HEK293 (cell line): ENCODE measurements at regions not wholly inside any gene's neighbourhood (a gene's known extent, or its start where the extent isn't known, plus 50 kb on each side); places are given as distances from the start of the nearest gene placed in this dataset.
"Not testable (repeated sequence)": the region's sequence is repeated elsewhere in the genome, so short reads cannot be mapped to it uniquely, and the experiment has no call there.

ENCODE experiments used
- CTCF ChIA-PET: fragments of 350-600 bp; formaldehyde crosslinking; extraction: SDS; loops from one replicate; lab custom pipeline; 2021; ENCODE audit warnings: antibody characterized with exemption; lab: Yijun Ruan, JAX
- POLR2A ChIA-PET: fragments of 300-600 bp; formaldehyde crosslinking; extraction: SDS; loops from one replicate; lab custom pipeline; 2020; ENCODE audit warnings: antibody characterized with exemption, inconsistent platforms; lab: Yijun Ruan, JAX
- H3K27ac ChIP-seq: fragments of 200-500 bp; sonication (Bioruptor generic); 2 replicates; pipeline ENCODE4 v1.5.1; 2014; ENCODE audit warnings: low read depth, low read length, control low read depth, inconsistent platforms; ENCODE audit errors: extremely low read depth
- H3K36me3 ChIP-seq, 2 experiments: fragments of 200-500 bp in 1 of 2; sonication (Bioruptor generic) in 1 of 2; 1 replicate in 1 of 2; 2 replicates in 1 of 2; pipeline ENCODE4 v1.5.1; 2014 to 2017; ENCODE audit warnings: inconsistent platforms in 2 of 2, low read length in 2 of 2; ENCODE audit not compliant: control insufficient read depth in 2 of 2, insufficient read depth in 1 of 2
- H3K4me1 ChIP-seq: fragments of 200-500 bp; sonication (Bioruptor generic); 2 replicates; pipeline ENCODE4 v1.5.1; 2014; ENCODE audit warnings: mild to moderate bottlenecking, low read length, inconsistent platforms; ENCODE audit not compliant: control insufficient read depth, insufficient read depth
- H3K4me3 ChIP-seq: 2 replicates; pipeline ENCODE4 v1.5.1; 2011; ENCODE audit warnings: low read depth, mild to moderate bottlenecking, control low read depth, low read length, moderate library complexity
- H3K9me3 ChIP-seq: fragments of 200-500 bp; sonication (Bioruptor generic); 2 replicates; pipeline ENCODE4 v1.5.1; 2014; ENCODE audit warnings: low read depth, low read length, inconsistent platforms; ENCODE audit not compliant: control insufficient read depth, insufficient read depth
- MZF1 ChIP-seq: fragments of 450-650 bp; formaldehyde crosslinking; IDR thresholded peaks from 2 replicates; pipeline ENCODE4 v1.5.1; 2017; ENCODE audit warnings: missing biosample characterization, missing genetic modification characterization, borderline replicate concordance
- ZFP3 ChIP-seq: fragments of 450-650 bp; formaldehyde crosslinking; IDR thresholded peaks from 2 replicates; pipeline ENCODE4 v1.5.1; 2016; ENCODE audit warnings: low read depth, missing biosample characterization, missing genetic modification characterization
- ZNF184 ChIP-seq: fragments of 450-650 bp; IDR thresholded peaks from 2 replicates; pipeline ENCODE4 v1.5.1; 2018; ENCODE audit warnings: missing biosample characterization, mild to moderate bottlenecking, missing genetic modification characterization
- ZNF221 ChIP-seq: fragments of 450-650 bp; formaldehyde crosslinking; IDR thresholded peaks from 2 replicates; pipeline ENCODE4 v1.5.1; 2017; ENCODE audit warnings: missing biosample characterization, missing genetic modification characterization, borderline replicate concordance
- ZNF366 ChIP-seq: fragments of 450-650 bp; formaldehyde crosslinking; conservative IDR thresholded peaks from 2 replicates; pipeline ENCODE4 v1.5.1; 2016; ENCODE audit warnings: missing biosample characterization, missing genetic modification characterization
- ZNF398 ChIP-seq: fragments of 450-650 bp; formaldehyde crosslinking; IDR thresholded peaks from 2 replicates; pipeline ENCODE4 v1.5.1; 2017; ENCODE audit warnings: missing biosample characterization, missing genetic modification characterization
- ZNF561 ChIP-seq: fragments of 450-650 bp; IDR thresholded peaks from 2 replicates; pipeline ENCODE4 v1.5.1; 2018; ENCODE audit warnings: missing biosample characterization, missing genetic modification characterization, borderline replicate concordance
- ZNF747 ChIP-seq: fragments of 450-650 bp; formaldehyde crosslinking; IDR thresholded peaks from 2 replicates; pipeline ENCODE4 v1.5.1; 2016; ENCODE audit warnings: missing biosample characterization, missing genetic modification characterization
- TF ChIP-seq, protein P1 (sequence below): fragments of 450-650 bp; formaldehyde crosslinking; IDR thresholded peaks from 2 replicates; pipeline ENCODE4 v1.5.1; 2017; ENCODE audit warnings: missing biosample characterization, missing genetic modification characterization
- TF ChIP-seq, protein P2 (sequence below): fragments of 450-650 bp; formaldehyde crosslinking; IDR thresholded peaks from 2 replicates; pipeline ENCODE4 v1.5.1; 2016; ENCODE audit warnings: missing biosample characterization, missing genetic modification characterization, borderline replicate concordance

DNA sequence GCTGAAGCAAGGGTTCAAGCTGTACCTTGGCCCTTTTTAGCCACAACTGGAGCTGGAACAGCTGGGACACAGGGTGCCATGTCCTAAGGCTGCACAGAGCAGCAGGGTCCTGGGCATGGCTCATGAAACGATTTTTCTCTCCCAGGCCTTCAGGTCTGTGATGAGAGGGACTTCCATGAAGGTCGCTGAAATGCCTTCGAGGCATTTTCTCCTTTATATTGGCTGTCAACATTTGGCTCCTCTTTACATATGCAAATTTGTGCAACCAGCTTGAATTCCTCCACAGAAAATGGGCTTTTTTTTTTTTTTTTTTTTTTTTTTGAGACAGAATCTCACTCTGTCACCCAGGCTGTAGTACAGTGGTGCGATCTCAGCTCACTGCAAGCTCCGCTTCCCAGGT, 430.8 kb downstream of the PCDH11X start:
- ChIA-PET POLR2A (no interaction called here), CTCF (no interaction called here)
- H3K4me1 ChIP-seq: no peaks in the 10 kb centered on the region
- H3K9me3 ChIP-seq: no peaks in the 10 kb centered on the region
- H3K27ac ChIP-seq: no peak overlapping the region
- TF ChIP-seq, protein P1, sequence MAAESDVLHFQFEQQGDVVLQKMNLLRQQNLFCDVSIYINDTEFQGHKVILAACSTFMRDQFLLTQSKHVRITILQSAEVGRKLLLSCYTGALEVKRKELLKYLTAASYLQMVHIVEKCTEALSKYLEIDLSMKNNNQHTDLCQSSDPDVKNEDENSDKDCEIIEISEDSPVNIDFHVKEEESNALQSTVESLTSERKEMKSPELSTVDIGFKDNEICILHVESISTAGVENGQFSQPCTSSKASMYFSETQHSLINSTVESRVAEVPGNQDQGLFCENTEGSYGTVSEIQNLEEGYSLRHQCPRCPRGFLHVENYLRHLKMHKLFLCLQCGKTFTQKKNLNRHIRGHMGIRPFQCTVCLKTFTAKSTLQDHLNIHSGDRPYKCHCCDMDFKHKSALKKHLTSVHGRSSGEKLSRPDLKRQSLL (tag by site-specific recombination): no peak
- no peak for TF ChIP-seq MZF1 (tag by site-specific recombination)
- no peak overlapping the region for H3K4me3 ChIP-seq
- H3K36me3 ChIP-seq: no peaks in the 10 kb centered on the region

DNA sequence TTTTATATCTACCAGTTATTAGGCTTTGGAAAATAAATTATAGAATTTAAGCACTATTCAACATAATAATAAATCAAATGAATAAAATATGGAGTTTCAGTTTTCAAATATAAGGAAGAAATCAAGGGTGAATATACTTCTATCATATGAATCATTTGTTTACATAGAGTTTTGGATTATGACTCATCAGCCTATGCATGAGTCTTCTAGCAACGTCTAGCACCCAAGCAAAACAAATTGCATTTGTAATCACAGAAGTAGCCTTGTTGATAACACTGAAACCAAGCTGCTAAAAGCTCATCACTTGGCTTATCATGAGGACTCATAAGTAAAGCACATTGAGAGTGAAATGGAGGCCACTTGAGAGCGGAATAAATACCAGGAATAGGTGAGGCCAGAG, 434.6 kb downstream of the PCDH11X start:
- no peak overlapping the region for H3K27ac ChIP-seq
- TF ChIP-seq ZNF398 (tag by site-specific recombination) (no peak), ZNF366 (tag by site-specific recombination) (no peak), ZNF561 (no peak), ZFP3 (tag by site-specific recombination) (no peak), ZNF221 (no peak), ZNF184 (no peak), ZNF747 (no peak)
- TF ChIP-seq, protein P2, sequence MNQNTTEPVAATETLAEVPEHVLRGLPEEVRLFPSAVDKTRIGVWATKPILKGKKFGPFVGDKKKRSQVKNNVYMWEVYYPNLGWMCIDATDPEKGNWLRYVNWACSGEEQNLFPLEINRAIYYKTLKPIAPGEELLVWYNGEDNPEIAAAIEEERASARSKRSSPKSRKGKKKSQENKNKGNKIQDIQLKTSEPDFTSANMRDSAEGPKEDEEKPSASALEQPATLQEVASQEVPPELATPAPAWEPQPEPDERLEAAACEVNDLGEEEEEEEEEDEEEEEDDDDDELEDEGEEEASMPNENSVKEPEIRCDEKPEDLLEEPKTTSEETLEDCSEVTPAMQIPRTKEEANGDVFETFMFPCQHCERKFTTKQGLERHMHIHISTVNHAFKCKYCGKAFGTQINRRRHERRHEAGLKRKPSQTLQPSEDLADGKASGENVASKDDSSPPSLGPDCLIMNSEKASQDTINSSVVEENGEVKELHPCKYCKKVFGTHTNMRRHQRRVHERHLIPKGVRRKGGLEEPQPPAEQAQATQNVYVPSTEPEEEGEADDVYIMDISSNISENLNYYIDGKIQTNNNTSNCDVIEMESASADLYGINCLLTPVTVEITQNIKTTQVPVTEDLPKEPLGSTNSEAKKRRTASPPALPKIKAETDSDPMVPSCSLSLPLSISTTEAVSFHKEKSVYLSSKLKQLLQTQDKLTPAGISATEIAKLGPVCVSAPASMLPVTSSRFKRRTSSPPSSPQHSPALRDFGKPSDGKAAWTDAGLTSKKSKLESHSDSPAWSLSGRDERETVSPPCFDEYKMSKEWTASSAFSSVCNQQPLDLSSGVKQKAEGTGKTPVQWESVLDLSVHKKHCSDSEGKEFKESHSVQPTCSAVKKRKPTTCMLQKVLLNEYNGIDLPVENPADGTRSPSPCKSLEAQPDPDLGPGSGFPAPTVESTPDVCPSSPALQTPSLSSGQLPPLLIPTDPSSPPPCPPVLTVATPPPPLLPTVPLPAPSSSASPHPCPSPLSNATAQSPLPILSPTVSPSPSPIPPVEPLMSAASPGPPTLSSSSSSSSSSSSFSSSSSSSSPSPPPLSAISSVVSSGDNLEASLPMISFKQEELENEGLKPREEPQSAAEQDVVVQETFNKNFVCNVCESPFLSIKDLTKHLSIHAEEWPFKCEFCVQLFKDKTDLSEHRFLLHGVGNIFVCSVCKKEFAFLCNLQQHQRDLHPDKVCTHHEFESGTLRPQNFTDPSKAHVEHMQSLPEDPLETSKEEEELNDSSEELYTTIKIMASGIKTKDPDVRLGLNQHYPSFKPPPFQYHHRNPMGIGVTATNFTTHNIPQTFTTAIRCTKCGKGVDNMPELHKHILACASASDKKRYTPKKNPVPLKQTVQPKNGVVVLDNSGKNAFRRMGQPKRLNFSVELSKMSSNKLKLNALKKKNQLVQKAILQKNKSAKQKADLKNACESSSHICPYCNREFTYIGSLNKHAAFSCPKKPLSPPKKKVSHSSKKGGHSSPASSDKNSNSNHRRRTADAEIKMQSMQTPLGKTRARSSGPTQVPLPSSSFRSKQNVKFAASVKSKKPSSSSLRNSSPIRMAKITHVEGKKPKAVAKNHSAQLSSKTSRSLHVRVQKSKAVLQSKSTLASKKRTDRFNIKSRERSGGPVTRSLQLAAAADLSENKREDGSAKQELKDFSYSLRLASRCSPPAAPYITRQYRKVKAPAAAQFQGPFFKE (tag by site-specific recombination): no peak
- ChIA-PET CTCF (no interaction called here), POLR2A (no interaction called here)
- H3K4me3 ChIP-seq: no peak overlapping the region
- H3K36me3 ChIP-seq: no peaks in the 10 kb centered on the region
- H3K9me3 ChIP-seq: no peaks in the 10 kb centered on the region
- H3K4me1 ChIP-seq: no peaks in the 10 kb centered on the region

- H3K4me3 ChIP-seq, H3K36me3 ChIP-seq, POLR2A ChIA-PET, H3K4me1 ChIP-seq, H3K9me3 ChIP-seq, H3K27ac ChIP-seq, CTCF ChIA-PET: not testable (repeated sequence)
Measured at GRCh38 chrX:92215011-92215410, 435.8 kb downstream of the PCDH11X start.
